ENCODE measurements at regions not wholly inside any gene's neighbourhood (a gene's known extent, or its start where the extent isn't known, plus 50 kb on each side); places are given as distances from the start of the nearest gene placed in this dataset.

DNA sequence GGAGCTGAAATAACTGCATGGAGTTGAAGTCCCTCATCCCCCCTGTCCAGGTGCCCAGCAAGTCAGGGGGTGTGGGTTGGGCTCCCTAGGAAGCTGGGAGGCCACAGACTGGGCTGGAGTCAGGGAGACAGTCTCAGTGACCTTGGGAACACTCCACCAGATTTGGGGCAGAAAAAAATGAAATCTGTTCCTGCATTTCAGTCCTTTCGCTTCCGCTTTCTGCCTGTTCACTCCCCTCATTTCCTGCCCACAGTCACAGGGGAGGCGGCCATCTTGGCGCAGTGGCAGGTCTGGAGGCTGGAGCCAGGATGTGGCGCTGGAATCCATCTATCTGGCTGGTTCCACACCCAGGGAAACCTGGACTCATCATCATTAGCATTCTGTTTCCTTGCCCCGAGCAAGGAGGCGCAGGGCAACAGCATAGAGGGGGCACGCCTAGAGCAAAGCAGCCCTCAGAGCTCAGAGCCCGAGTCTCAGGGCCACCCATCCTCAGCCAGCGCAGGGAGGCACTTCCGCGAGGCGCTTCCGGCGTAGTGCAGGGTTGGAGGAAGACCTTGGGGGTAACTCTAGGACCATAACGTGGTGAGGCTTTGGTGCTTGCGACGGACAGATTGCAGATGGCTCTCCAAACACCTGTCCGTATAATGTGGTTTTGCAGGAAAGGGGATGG lies 86.2 kb upstream of the HSPA9 start:
- POLR2A ChIA-PET: no interaction called here
- peaks cover 3% of the 10 kb centered on the region; the same call in 1 of the 2 replicates for H3K27me3 Mint-ChIP-seq (ENCODE audit: low read depth)
- H3K4me3 Mint-ChIP-seq: no peak overlapping the region
- CTCF ChIA-PET: interaction anchor here (0.7 to 1.5 kb wide), 2 partner anchors 8 to 82 kb away, joined by 3 read pairs; no protein-coding TSS in a partner anchor
- ATAC-seq: no peak
- no peaks in the 10 kb centered on the region for H3K36me3 Mint-ChIP-seq
- DNase-seq (ENCODE audit: low spot score): no peak
- no peaks in the 10 kb centered on the region for H3K9me3 Mint-ChIP-seq
- TF ChIP-seq, protein P1, sequence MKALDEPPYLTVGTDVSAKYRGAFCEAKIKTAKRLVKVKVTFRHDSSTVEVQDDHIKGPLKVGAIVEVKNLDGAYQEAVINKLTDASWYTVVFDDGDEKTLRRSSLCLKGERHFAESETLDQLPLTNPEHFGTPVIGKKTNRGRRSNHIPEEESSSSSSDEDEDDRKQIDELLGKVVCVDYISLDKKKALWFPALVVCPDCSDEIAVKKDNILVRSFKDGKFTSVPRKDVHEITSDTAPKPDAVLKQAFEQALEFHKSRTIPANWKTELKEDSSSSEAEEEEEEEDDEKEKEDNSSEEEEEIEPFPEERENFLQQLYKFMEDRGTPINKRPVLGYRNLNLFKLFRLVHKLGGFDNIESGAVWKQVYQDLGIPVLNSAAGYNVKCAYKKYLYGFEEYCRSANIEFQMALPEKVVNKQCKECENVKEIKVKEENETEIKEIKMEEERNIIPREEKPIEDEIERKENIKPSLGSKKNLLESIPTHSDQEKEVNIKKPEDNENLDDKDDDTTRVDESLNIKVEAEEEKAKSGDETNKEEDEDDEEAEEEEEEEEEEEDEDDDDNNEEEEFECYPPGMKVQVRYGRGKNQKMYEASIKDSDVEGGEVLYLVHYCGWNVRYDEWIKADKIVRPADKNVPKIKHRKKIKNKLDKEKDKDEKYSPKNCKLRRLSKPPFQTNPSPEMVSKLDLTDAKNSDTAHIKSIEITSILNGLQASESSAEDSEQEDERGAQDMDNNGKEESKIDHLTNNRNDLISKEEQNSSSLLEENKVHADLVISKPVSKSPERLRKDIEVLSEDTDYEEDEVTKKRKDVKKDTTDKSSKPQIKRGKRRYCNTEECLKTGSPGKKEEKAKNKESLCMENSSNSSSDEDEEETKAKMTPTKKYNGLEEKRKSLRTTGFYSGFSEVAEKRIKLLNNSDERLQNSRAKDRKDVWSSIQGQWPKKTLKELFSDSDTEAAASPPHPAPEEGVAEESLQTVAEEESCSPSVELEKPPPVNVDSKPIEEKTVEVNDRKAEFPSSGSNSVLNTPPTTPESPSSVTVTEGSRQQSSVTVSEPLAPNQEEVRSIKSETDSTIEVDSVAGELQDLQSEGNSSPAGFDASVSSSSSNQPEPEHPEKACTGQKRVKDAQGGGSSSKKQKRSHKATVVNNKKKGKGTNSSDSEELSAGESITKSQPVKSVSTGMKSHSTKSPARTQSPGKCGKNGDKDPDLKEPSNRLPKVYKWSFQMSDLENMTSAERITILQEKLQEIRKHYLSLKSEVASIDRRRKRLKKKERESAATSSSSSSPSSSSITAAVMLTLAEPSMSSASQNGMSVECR (CRISPR knock-in tag; IDR thresholded peaks at IDR 0.05; ENCODE audit: borderline replicate concordance): no peak
- TF ChIP-seq ZNF263 (CRISPR knock-in tag; IDR thresholded peaks at IDR 0.05; ENCODE audit: low read depth) (no peak), ZNF121 (CRISPR knock-in tag; IDR thresholded peaks at IDR 0.05) (no peak), ZNF416 (CRISPR knock-in tag; IDR thresholded peaks at IDR 0.05) (no peak), TCF7 (CRISPR knock-in tag; IDR thresholded peaks at IDR 0.05; ENCODE audit: low read depth) (no peak), TEAD4 (CRISPR knock-in tag; IDR thresholded peaks at IDR 0.05) (no peak), NR2C2 (CRISPR knock-in tag; IDR thresholded peaks at IDR 0.05) (no peak), NR1H2 (CRISPR knock-in tag; IDR thresholded peaks at IDR 0.05) (no peak), PRRX2 (CRISPR knock-in tag; IDR thresholded peaks at IDR 0.05) (no peak)
- TF ChIP-seq, protein P2, sequence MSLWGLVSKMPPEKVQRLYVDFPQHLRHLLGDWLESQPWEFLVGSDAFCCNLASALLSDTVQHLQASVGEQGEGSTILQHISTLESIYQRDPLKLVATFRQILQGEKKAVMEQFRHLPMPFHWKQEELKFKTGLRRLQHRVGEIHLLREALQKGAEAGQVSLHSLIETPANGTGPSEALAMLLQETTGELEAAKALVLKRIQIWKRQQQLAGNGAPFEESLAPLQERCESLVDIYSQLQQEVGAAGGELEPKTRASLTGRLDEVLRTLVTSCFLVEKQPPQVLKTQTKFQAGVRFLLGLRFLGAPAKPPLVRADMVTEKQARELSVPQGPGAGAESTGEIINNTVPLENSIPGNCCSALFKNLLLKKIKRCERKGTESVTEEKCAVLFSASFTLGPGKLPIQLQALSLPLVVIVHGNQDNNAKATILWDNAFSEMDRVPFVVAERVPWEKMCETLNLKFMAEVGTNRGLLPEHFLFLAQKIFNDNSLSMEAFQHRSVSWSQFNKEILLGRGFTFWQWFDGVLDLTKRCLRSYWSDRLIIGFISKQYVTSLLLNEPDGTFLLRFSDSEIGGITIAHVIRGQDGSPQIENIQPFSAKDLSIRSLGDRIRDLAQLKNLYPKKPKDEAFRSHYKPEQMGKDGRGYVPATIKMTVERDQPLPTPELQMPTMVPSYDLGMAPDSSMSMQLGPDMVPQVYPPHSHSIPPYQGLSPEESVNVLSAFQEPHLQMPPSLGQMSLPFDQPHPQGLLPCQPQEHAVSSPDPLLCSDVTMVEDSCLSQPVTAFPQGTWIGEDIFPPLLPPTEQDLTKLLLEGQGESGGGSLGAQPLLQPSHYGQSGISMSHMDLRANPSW (CRISPR knock-in tag; conservative IDR thresholded peaks at IDR 0.05; ENCODE audit: low read depth): no peak
- peaks cover 24% of the 10 kb centered on the region for H3K4me1 Mint-ChIP-seq
- H3K27ac Mint-ChIP-seq: no peak overlapping the region

DNA sequence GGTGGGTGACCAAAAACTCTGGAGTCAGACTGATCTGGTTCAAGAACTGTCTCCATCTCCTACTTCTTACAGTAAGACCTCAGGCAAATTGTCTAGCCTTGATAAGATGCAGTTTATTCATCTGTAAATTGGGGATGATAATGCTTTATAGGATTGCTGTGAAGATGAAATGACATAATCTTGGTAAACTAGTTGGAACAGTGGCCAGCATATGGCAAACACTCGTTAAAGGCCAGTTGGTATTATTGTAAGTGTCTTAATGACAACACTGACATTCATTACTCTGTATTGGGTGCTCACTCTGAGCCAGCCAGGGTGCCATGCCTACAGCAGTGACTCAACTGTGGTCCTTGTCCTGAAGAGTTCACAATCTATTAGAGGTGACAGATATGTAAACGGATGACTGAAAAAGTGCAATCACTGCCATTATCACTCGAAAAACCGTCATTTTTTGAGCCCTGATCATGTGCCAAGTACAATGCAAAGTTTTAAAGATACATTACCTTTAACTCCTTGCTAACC lies 84.9 kb upstream of the HSPA9 start:
- ATAC-seq (no peak), DNase-seq (ENCODE audit: low spot score) (no peak)
- POLR2A ChIA-PET: no interaction called here
- H3K9me3 Mint-ChIP-seq: no peaks in the 10 kb centered on the region
- no peaks in the 10 kb centered on the region for H3K36me3 Mint-ChIP-seq
- H3K4me1 Mint-ChIP-seq: peaks cover 24% of the 10 kb centered on the region
- CTCF ChIA-PET: no interaction called here
- H3K4me3 Mint-ChIP-seq: no peak overlapping the region
- H3K27me3 Mint-ChIP-seq (ENCODE audit: low read depth): peaks cover 3% of the 10 kb centered on the region; the same call in 1 of the 2 replicates
- no peak overlapping the region for H3K27ac Mint-ChIP-seq
- TF ChIP-seq NFYB (CRISPR knock-in tag; conservative IDR thresholded peaks at IDR 0.05; ENCODE audit: low read depth) (no peak), OVOL2 (CRISPR knock-in tag; IDR thresholded peaks at IDR 0.05; ENCODE audit: borderline replicate concordance) (no peak), EMX1 (CRISPR knock-in tag; IDR thresholded peaks at IDR 0.05) (no peak), ZNF121 (CRISPR knock-in tag; IDR thresholded peaks at IDR 0.05) (no peak), FOXP1 (CRISPR knock-in tag; IDR thresholded peaks at IDR 0.05; ENCODE audit: borderline replicate concordance) (no peak), ESRRA (CRISPR knock-in tag; IDR thresholded peaks at IDR 0.05; ENCODE audit: borderline replicate concordance) (no peak), ZNF671 (CRISPR knock-in tag; IDR thresholded peaks at IDR 0.05) (no peak), ETV6 (CRISPR knock-in tag; IDR thresholded peaks at IDR 0.05) (no peak), JUN (CRISPR knock-in tag; IDR thresholded peaks at IDR 0.05) (no peak), ZBTB21 (CRISPR knock-in tag; IDR thresholded peaks at IDR 0.05; ENCODE audit: borderline replicate concordance) (no peak)
- TF ChIP-seq, protein P3, sequence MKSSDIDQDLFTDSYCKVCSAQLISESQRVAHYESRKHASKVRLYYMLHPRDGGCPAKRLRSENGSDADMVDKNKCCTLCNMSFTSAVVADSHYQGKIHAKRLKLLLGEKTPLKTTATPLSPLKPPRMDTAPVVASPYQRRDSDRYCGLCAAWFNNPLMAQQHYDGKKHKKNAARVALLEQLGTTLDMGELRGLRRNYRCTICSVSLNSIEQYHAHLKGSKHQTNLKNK (CRISPR knock-in tag; IDR thresholded peaks at IDR 0.05): no peak
- TF ChIP-seq, protein P4, sequence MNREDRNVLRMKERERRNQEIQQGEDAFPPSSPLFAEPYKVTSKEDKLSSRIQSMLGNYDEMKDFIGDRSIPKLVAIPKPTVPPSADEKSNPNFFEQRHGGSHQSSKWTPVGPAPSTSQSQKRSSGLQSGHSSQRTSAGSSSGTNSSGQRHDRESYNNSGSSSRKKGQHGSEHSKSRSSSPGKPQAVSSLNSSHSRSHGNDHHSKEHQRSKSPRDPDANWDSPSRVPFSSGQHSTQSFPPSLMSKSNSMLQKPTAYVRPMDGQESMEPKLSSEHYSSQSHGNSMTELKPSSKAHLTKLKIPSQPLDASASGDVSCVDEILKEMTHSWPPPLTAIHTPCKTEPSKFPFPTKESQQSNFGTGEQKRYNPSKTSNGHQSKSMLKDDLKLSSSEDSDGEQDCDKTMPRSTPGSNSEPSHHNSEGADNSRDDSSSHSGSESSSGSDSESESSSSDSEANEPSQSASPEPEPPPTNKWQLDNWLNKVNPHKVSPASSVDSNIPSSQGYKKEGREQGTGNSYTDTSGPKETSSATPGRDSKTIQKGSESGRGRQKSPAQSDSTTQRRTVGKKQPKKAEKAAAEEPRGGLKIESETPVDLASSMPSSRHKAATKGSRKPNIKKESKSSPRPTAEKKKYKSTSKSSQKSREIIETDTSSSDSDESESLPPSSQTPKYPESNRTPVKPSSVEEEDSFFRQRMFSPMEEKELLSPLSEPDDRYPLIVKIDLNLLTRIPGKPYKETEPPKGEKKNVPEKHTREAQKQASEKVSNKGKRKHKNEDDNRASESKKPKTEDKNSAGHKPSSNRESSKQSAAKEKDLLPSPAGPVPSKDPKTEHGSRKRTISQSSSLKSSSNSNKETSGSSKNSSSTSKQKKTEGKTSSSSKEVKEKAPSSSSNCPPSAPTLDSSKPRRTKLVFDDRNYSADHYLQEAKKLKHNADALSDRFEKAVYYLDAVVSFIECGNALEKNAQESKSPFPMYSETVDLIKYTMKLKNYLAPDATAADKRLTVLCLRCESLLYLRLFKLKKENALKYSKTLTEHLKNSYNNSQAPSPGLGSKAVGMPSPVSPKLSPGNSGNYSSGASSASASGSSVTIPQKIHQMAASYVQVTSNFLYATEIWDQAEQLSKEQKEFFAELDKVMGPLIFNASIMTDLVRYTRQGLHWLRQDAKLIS (CRISPR knock-in tag; IDR thresholded peaks at IDR 0.05; ENCODE audit: borderline replicate concordance): no peak
- TF ChIP-seq, protein P5, sequence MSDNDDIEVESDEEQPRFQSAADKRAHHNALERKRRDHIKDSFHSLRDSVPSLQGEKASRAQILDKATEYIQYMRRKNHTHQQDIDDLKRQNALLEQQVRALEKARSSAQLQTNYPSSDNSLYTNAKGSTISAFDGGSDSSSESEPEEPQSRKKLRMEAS (CRISPR knock-in tag; IDR thresholded peaks at IDR 0.05): no peak
- TF ChIP-seq, protein P6, sequence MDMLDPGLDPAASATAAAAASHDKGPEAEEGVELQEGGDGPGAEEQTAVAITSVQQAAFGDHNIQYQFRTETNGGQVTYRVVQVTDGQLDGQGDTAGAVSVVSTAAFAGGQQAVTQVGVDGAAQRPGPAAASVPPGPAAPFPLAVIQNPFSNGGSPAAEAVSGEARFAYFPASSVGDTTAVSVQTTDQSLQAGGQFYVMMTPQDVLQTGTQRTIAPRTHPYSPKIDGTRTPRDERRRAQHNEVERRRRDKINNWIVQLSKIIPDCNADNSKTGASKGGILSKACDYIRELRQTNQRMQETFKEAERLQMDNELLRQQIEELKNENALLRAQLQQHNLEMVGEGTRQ (CRISPR knock-in tag; IDR thresholded peaks at IDR 0.05): no peak
